Spleen (tissue), 7 donors: ENCODE measurements at regions not wholly inside any gene's neighbourhood (a gene's known extent, or its start where the extent isn't known, plus 50 kb on each side); places are given as distances from the start of the nearest gene placed in this dataset.

ENCODE experiments used
- CTCF ChIP-seq, 11 experiments: fragments of 200-600 bp in 7 of 11; fragments of 450-650 bp in 4 of 11; sonication (generic) in 4 of 11; IDR thresholded peaks in 8 of 11; conservative IDR thresholded peaks in 3 of 11; 1 replicate in 7 of 11; 2 replicates in 4 of 11; pipeline versions ENCODE4 v1.4.0 to v1.8.0; 2016 to 2021; ENCODE audit warnings: antibody characterized with exemption in 11 of 11, inconsistent platforms in 4 of 11, mild to moderate bottlenecking in 1 of 11
- POLR2A ChIP-seq, 3 donors: fragments of 450-650 bp; IDR thresholded peaks; one replicate each; pipeline ENCODE4 v1.5.1; 2017; ENCODE audit warnings: antibody characterized with exemption in 3 of 3, mild to moderate bottlenecking in 1 of 3
- POLR2AphosphoS5 ChIP-seq, 3 donors: sonication (generic); formaldehyde crosslinking; IDR thresholded peaks; one replicate each; pipeline ENCODE4 v1.5.1; 2017; ENCODE audit warnings: antibody characterized with exemption in 3 of 3
- donor health status: DM: no; HTN: no; CAD: no; lungs with moderate emphysema.
- donor health status: DM: no; HTN: no; CAD: no.
- donor health status: DM: no; HTN: no; CAD: no.

DNA sequence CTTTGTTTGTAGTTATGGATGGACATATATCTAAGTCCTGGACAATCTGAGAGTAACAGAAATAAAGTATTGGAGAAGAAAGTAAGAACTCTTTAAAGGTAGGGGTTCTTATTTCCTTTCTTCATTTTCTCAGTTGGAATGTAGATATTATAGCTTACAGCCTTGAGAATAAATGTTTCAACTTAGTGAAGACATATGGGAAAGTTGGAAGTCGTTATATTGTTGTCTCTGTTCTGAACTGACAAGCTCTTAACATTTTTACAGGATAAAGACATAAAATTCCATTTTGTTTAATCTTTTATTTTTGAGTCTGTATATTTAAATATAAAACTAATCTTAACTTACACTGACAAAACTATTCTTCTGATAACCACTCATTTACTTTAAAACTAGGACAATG is 2187.5 kb upstream of the ACO1 start:
- TF ChIP-seq CTCF (IDR thresholded peaks at IDR 0.05 in 8 of 11, conservative IDR thresholded peaks at IDR 0.05 in 3 of 11) (no peak), POLR2AphosphoS5 (IDR thresholded peaks at IDR 0.05) (no peak), POLR2A (IDR thresholded peaks at IDR 0.05) (no peak)
